Progenitor cell of endocrine pancreas (in vitro differentiated cells): ENCODE measurements at regions not wholly inside any gene's neighbourhood (a gene's known extent, or its start where the extent isn't known, plus 50 kb on each side); places are given as distances from the start of the nearest gene placed in this dataset.

Source experiments
- DNase-seq: peaks from one replicate; pipeline ENCODE4 v3.0.0; 2021; ENCODE audit warnings: low spot score; ENCODE audit not compliant: unreplicated experiment
- H3K27ac Mint-ChIP-seq: 2 replicates; pipeline ENCODE4 v1.8.0; 2021; ENCODE audit warnings: mild to moderate bottlenecking, moderate library complexity, mixed read lengths
- H3K27me3 Mint-ChIP-seq: 2 replicates; pipeline ENCODE4 v1.8.0; 2021; ENCODE audit warnings: mixed read lengths
- H3K36me3 Mint-ChIP-seq: 2 replicates; pipeline ENCODE4 v1.8.0; 2022; ENCODE audit warnings: mixed read lengths; ENCODE audit not compliant: insufficient read depth
- H3K4me1 Mint-ChIP-seq: 2 replicates; pipeline ENCODE4 v1.8.0; 2021; ENCODE audit warnings: low read depth, mixed read lengths
- H3K4me3 Mint-ChIP-seq: 2 replicates; pipeline ENCODE4 v1.8.0; 2021; ENCODE audit warnings: low read depth, mild to moderate bottlenecking, moderate library complexity, mixed read lengths
- H3K9me3 Mint-ChIP-seq: 2 replicates; pipeline ENCODE4 v1.8.0; 2021; ENCODE audit warnings: low read depth, mixed read lengths
- TF ChIP-seq, protein P1 (sequence below): fragments of 200-600 bp; sonication (generic); IDR thresholded peaks from one replicate; pipeline ENCODE4 v1.5.0; 2021; ENCODE audit warnings: antibody characterized with exemption, mild to moderate bottlenecking; ENCODE audit not compliant: unreplicated experiment

DNA sequence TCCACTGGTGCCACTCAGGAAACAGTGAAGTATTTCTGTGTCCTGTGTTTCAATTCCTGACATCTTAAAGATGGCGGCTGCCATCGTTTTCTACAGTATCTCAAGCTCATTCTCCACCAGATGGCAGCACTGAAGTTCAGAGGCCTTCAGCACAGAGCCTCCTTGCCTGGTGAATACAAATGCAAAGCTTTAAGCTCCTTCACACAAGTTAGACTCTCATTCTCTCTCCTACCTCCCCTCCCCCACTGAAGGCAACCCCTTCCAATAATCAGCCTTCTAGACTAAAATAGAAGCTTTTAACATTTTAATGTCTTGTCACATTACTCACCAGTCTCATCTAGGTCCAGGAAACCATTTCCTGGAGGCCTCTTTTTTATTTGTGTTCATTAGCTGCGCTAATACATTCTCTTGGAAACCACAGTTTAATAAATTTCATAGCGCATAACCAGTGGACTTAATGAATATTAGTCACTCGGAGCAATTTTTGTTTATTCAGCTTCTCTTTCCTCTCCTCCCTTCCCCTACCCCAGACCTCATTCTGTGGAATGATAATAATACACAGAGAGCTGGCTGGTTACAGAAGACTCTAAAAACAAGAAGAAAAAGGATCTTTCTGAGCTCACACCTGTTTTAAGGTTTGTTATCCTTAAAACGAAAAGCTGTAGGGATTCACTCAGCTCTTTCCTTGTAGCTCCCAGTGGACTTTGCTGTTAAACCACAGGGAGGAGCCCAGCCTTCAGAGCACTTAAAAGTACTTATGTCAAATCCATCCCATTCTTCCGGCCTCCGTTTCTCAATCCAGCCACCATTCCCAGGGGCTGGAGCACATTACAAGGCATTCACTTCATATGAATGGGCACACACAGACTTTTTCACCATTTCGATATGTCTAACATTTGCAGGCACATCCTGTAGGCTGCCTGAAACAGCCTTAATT lies 384.9 kb downstream of the HLX start:
- Mint-ChIP-seq H3K4me3 (no peak overlapping the region), H3K4me1 (peaks cover 3% of the 10 kb centered on the region), H3K9me3 (peaks cover 12% of the 10 kb centered on the region), H3K27me3 (no peaks in the 10 kb centered on the region), H3K36me3 (no peaks in the 10 kb centered on the region), H3K27ac (no peak overlapping the region)
- DNase-seq = no peak
- TF ChIP-seq, protein P1, sequence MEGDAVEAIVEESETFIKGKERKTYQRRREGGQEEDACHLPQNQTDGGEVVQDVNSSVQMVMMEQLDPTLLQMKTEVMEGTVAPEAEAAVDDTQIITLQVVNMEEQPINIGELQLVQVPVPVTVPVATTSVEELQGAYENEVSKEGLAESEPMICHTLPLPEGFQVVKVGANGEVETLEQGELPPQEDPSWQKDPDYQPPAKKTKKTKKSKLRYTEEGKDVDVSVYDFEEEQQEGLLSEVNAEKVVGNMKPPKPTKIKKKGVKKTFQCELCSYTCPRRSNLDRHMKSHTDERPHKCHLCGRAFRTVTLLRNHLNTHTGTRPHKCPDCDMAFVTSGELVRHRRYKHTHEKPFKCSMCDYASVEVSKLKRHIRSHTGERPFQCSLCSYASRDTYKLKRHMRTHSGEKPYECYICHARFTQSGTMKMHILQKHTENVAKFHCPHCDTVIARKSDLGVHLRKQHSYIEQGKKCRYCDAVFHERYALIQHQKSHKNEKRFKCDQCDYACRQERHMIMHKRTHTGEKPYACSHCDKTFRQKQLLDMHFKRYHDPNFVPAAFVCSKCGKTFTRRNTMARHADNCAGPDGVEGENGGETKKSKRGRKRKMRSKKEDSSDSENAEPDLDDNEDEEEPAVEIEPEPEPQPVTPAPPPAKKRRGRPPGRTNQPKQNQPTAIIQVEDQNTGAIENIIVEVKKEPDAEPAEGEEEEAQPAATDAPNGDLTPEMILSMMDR = peak; percentile 37

DNA sequence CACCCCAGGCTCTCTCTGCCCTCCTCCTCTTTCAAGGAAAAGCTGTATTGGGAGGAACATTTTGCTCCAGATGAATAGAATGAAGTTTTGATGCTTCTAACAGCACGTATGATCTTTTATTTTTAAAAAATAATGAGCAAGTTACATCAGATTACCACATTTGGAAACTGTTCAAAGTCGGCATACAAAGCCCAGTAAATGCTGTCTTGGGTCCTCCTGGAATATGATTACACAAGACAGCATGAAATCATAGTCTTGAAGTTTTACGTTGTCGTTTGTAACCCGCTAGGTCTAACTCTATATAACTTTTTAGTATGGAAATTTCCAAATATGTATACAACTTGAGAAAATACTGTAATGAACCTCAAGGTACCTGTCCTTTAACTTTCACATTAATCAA lies 385.6 kb downstream of the HLX start:
- DNase-seq = no peak
- H3K9me3 Mint-ChIP-seq = peaks cover 12% of the 10 kb centered on the region
- H3K27me3 Mint-ChIP-seq = no peaks in the 10 kb centered on the region
- no peak overlapping the region for H3K4me3 Mint-ChIP-seq
- H3K36me3 Mint-ChIP-seq = no peaks in the 10 kb centered on the region
- TF ChIP-seq, protein P1 = no peak
- H3K27ac Mint-ChIP-seq = no peak overlapping the region
- peaks cover 3% of the 10 kb centered on the region for H3K4me1 Mint-ChIP-seq

DNA sequence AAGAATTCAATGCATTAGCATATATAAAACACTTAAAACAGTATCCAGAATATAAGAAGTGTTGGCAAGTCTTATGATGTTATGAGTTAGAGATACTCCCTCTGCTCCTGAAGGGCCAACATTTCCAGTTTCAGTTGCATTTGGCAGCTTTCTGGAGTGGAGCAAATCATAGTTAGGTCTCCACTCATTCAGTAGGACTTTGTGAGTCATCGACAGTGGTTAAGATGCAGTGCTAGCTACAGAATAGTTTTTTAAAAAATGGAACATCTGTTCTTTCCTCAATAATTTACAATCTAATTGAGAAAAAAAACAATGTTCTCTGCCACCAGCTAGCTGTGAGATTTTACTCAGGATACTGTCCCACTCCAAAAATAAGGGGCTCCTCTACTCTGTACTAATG lies 389.1 kb downstream of the HLX start:
- H3K4me1 Mint-ChIP-seq = peaks cover 3% of the 10 kb centered on the region
- no peaks in the 10 kb centered on the region for H3K9me3 Mint-ChIP-seq
- TF ChIP-seq, protein P1 = no peak
- no peaks in the 10 kb centered on the region for H3K36me3 Mint-ChIP-seq
- H3K27me3 Mint-ChIP-seq = peaks cover 2% of the 10 kb centered on the region
- H3K27ac Mint-ChIP-seq = no peak overlapping the region
- DNase-seq = no peak
- no peak overlapping the region for H3K4me3 Mint-ChIP-seq

DNA sequence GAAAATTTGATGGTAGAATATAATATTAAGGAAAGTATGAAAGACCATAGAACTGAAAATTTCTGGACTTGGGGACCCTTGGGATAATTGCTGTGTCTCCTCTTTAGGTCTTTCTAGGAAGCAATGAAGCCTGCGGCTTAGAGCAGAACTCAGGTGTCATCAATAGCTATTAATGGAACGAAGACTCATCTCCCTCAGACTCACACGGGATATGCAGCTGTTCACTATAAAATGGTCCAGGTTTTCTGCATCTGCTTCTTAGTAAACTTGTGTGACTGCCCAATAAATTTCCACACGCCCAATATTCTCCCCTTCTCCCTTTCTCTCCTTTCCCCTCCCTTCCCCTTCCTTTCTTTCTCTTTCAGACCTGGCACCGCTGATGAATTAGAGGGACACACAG lies 392.5 kb downstream of the HLX start:
- Mint-ChIP-seq H3K36me3 (no peaks in the 10 kb centered on the region), H3K4me1 (no peaks in the 10 kb centered on the region), H3K4me3 (no peak overlapping the region), H3K9me3 (no peaks in the 10 kb centered on the region), H3K27ac (no peak overlapping the region), H3K27me3 (peaks cover 5% of the 10 kb centered on the region)
- TF ChIP-seq, protein P1 = no peak
- no peak for DNase-seq

DNA sequence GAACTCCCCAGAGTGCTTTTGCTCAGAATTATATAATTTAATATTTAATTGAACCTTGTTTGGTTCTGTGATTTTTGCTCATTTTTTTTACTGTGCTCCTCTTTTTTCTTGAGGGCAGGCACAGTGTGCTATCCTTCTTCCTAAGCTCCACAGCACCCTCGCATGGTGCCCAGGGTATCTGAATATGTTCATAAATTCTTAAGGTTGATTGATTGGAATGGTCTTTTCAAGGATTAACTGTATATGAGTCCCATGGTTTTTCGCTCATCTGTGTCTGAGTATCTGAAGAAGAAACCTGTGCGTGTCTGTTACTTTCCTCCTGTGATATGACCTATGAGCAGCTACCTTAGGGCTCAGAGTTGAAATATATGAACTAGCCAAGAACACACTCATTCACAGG lies 393.7 kb downstream of the HLX start:
- Mint-ChIP-seq H3K4me1 (no peaks in the 10 kb centered on the region), H3K4me3 (no peak overlapping the region), H3K27me3 (peaks cover 5% of the 10 kb centered on the region), H3K27ac (no peak overlapping the region), H3K9me3 (no peaks in the 10 kb centered on the region), H3K36me3 (no peaks in the 10 kb centered on the region)
- TF ChIP-seq, protein P1 = no peak
- DNase-seq = no peak
